ENCODE measurements at regions not wholly inside any gene's neighbourhood (a gene's known extent, or its start where the extent isn't known, plus 50 kb on each side); places are given as distances from the start of the nearest gene placed in this dataset.

DNA sequence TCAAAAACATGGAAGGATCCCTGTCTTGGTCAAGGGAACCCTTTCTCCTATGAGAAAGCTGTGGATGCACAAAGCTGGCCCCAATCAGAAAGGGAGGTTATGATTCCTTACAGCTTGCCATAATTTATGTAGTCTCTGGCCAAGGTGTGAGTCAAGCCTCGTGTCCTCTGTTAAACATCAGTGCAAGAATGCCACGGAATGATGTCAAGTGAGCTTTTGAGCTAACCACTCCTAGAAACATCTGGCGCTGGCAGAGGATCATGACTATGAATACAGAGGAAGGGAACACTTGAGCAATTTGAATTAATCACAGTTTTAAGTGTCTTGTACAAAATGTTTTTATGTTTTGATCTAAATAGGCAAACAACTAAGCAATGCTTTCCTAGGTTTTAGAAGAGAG is 51.5 kb upstream of the RAP2C start:
- intact Hi-C loops (cut with micrococcal nuclease) (no loop called here), in situ Hi-C loops (cut with MboI; ENCODE audit: low sequenced_read_pairs) (no loop called here), dilution Hi-C loops (cut with HindIII; ENCODE audit: low sequenced_read_pairs, unreplicated experiment) (no loop called here)
- BruUV-seq (replicated peaks): no TSS peak
- Histone ChIP-seq H3K4ac (ENCODE audit: low read depth, low read length) (no peak overlapping the region), H3K18ac (ENCODE audit: low read depth, low read length) (no peak overlapping the region), H4K91ac (ENCODE audit: insufficient read depth, low read depth, low read length) (no peak overlapping the region), H3K36me3 (ENCODE audit: control insufficient read depth, insufficient read depth, low read length) (no peaks in the 10 kb centered on the region), H3K9me1 (ENCODE audit: insufficient read depth, low read length) (no peaks in the 10 kb centered on the region), H3K4me2 (ENCODE audit: low read depth, low read length) (no peak overlapping the region), H4K5ac (ENCODE audit: low read depth, low read length) (no peak overlapping the region), H4K20me1 (ENCODE audit: insufficient read depth, low read length) (no peaks in the 10 kb centered on the region), H3K9ac (ENCODE audit: low read depth, low read length) (no peak overlapping the region), H2BK120ac (ENCODE audit: low read depth, low read length) (no peak overlapping the region), H3K9me3 (ENCODE audit: control insufficient read depth, insufficient read depth, low read length) (no peaks in the 10 kb centered on the region), H3K4me3 (ENCODE audit: insufficient read depth, low read depth, low read length) (no peak overlapping the region), H3K4me1 (ENCODE audit: control insufficient read depth, insufficient read depth, low read length) (0 out of 2 replicates have a peak, but pooled peaks cover 2% of the 10 kb centered on the region), H2AK5ac (ENCODE audit: low read depth, low read length) (no peak overlapping the region), H2AFZ (replicated peaks; ENCODE audit: low read length, poor library complexity) (no peak overlapping the region), H2BK20ac (ENCODE audit: low read depth, low read length) (no peak overlapping the region), H4K8ac (ENCODE audit: low read depth in 2 of 2, low read length in 2 of 2) (no peak overlapping the region), H2BK5ac (ENCODE audit: low read depth, low read length, poor library complexity, severe bottlenecking) (no peak overlapping the region), H2BK15ac (ENCODE audit: low read depth, low read length) (no peak overlapping the region), H3K27ac (ENCODE audit: insufficient read depth, low read length) (no peak overlapping the region), H3K23ac (ENCODE audit: low read depth, low read length) (no peak overlapping the region), H2AK9ac (replicated peaks; ENCODE audit: low read depth, low read length, poor library complexity) (no peak overlapping the region), H3K14ac (replicated peaks; ENCODE audit: low read depth, low read length) (no peak overlapping the region), H3K56ac (ENCODE audit: extremely low read depth, insufficient read depth, low read length) (no peak overlapping the region), H3K27me3 (ENCODE audit: control insufficient read depth, insufficient read depth, low read length) (peaks cover 1% of the 10 kb centered on the region; the same call in 1 of the 2 replicates), H3K79me1 (ENCODE audit: low read depth in 1 of 2, low read length in 2 of 2) (no peaks in the 10 kb centered on the region)
- POLR2A ChIA-PET (ENCODE audit: unreplicated experiment): no interaction called here
- DNase-seq (peak; percentile 81), ATAC-seq (ENCODE audit: low read depth) (peak; percentile 44)
- WGBS, 2 experiments (ENCODE audit: extremely low coverage in 2 of 2, insufficient read length in 1 of 2): no CpG with 5 or more reads among the region's 3 CpGs
- TF ChIP-seq RCOR1 (IDR thresholded peaks at IDR 0.05; ENCODE audit: insufficient replicate concordance, low read length) (no peak), NFE2L2 (IDR thresholded peaks at IDR 0.05; ENCODE audit: low read depth, low read length) (no peak), MAFK (IDR thresholded peaks at IDR 0.05; ENCODE audit: low read depth, low read length) (no peak), POLR2A (IDR thresholded peaks at IDR 0.05; ENCODE audit: low read depth, low read length) (no peak), FOS (IDR thresholded peaks at IDR 0.05; ENCODE audit: low read depth, low read length) (no peak), RFX5 (IDR thresholded peaks at IDR 0.05; ENCODE audit: low read depth, low read length) (no peak), CHD1 (IDR thresholded peaks at IDR 0.05; ENCODE audit: low read depth, low read length) (no peak), MXI1 (IDR thresholded peaks at IDR 0.05; ENCODE audit: borderline replicate concordance, low read depth, low read length) (no peak)
- TF ChIP-seq, protein P1, sequence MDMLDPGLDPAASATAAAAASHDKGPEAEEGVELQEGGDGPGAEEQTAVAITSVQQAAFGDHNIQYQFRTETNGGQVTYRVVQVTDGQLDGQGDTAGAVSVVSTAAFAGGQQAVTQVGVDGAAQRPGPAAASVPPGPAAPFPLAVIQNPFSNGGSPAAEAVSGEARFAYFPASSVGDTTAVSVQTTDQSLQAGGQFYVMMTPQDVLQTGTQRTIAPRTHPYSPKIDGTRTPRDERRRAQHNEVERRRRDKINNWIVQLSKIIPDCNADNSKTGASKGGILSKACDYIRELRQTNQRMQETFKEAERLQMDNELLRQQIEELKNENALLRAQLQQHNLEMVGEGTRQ (IDR thresholded peaks at IDR 0.05; ENCODE audit: low read depth, low read length): no peak
- CTCF ChIA-PET: interaction anchor here (0.6 to 1.3 kb wide), 3 partner anchors 22 to 629 kb away, joined by 3 to 5 read pairs (median 4); no protein-coding TSS in a partner anchor

Measured in IMR-90 (cell line).